Bronchial epithelial cell (primary cell): ENCODE measurements at regions not wholly inside any gene's neighbourhood (a gene's known extent, or its start where the extent isn't known, plus 50 kb on each side); places are given as distances from the start of the nearest gene placed in this dataset.
A peak's percentile ranks its signal among the peaks of the same experiment; 100 is the strongest.

Experiments
- DNase-seq: peaks from one replicate; pipeline ENCODE4 v3.0.0-alpha.2; 2010; ENCODE audit warnings: low read depth
- FAIRE-seq: peaks from 2 replicates; lab custom pipeline; 2011; peaks lifted over from hg19 to GRCh38; lab: Jason Lieb, UNC
- H3K27me3 ChIP-seq: 2 replicates; pipeline ENCODE4 v1.5.1; 2011; ENCODE audit warnings: low read length; ENCODE audit not compliant: control insufficient read depth, insufficient read depth
- H3K36me3 ChIP-seq: 2 replicates; pipeline ENCODE4 v1.5.1; 2011; ENCODE audit warnings: low read length; ENCODE audit not compliant: control insufficient read depth, insufficient read depth
- H3K4me3 ChIP-seq: 2 replicates; pipeline ENCODE4 v1.5.1; 2011; ENCODE audit warnings: mild to moderate bottlenecking, low read depth, low read length, control low read depth
- CTCF ChIP-seq: IDR thresholded peaks from 2 replicates; pipeline ENCODE4 v1.5.1; 2011; ENCODE audit warnings: mild to moderate bottlenecking, moderate library complexity, low read length, control low read depth, inconsistent platforms; ENCODE audit not compliant: insufficient read depth, severe bottlenecking

- no peaks in the 10 kb centered on the region for H3K36me3 ChIP-seq
- H3K4me3 ChIP-seq, result no peak overlapping the region
- no peak for TF ChIP-seq CTCF
- H3K27me3 ChIP-seq, result no peaks in the 10 kb centered on the region
- FAIRE-seq (no peak), DNase-seq (no peak)
These were observed 72.0 kb upstream of the API5 start for GRCh38 chr11:43239791-43240190.

GRCh38 chr11:43242401-43242800, 69.4 kb upstream of the API5 start:
- FAIRE-seq (peak; percentile 68), DNase-seq (no peak)
- no peaks in the 10 kb centered on the region for H3K36me3 ChIP-seq
- no peak for TF ChIP-seq CTCF
- H3K4me3 ChIP-seq, result no peak overlapping the region
- H3K27me3 ChIP-seq, result no peaks in the 10 kb centered on the region

GRCh38 chr11:43243927-43244326, 67.9 kb upstream of the API5 start:
- DNase-seq (no peak), FAIRE-seq (no peak)
- TF ChIP-seq CTCF, result no peak
- H3K4me3 ChIP-seq, result no peak overlapping the region
- no peaks in the 10 kb centered on the region for H3K36me3 ChIP-seq
- no peaks in the 10 kb centered on the region for H3K27me3 ChIP-seq

- FAIRE-seq, result no peak
These were observed 66.3 kb upstream of the API5 start for GRCh38 chr11:43245466-43245865.

GRCh38 chr11:43250309-43250708, 61.5 kb upstream of the API5 start:
- TF ChIP-seq CTCF, result no peak
- H3K4me3 ChIP-seq, result no peak overlapping the region
- DNase-seq (no peak), FAIRE-seq (no peak)
- H3K27me3 ChIP-seq, result no peaks in the 10 kb centered on the region
- no peaks in the 10 kb centered on the region for H3K36me3 ChIP-seq

More at GRCh38 chr11:43245466-43245865, 66.3 kb upstream of the API5 start:
- no peak for DNase-seq
- Histone ChIP-seq H3K4me3 (no peak overlapping the region), H3K27me3 (no peaks in the 10 kb centered on the region), H3K36me3 (no peaks in the 10 kb centered on the region)
- TF ChIP-seq CTCF, result no peak

GRCh38 chr11:43261775-43262174, 50.0 kb upstream of the API5 start:
- Histone ChIP-seq H3K27me3 (no peaks in the 10 kb centered on the region), H3K36me3 (no peaks in the 10 kb centered on the region), H3K4me3 (no peak overlapping the region)
- DNase-seq (no peak), FAIRE-seq (no peak)
- no peak for TF ChIP-seq CTCF
